NCI-H524 (cell line): ENCODE measurements at regions not wholly inside any gene's neighbourhood (a gene's known extent, or its start where the extent isn't known, plus 50 kb on each side); places are given as distances from the start of the nearest gene placed in this dataset.
"Not testable (repeated sequence)": the region's sequence is repeated elsewhere in the genome, so short reads cannot be mapped to it uniquely, and the experiment has no call there.

Experiments
- DNase-seq, 2 experiments: peaks; one replicate each; lab custom pipeline; 2025; lab: John Stamatoyannopoulos, UW

GRCh38 chr2:185507719-185508118, 230.9 kb upstream of the FSIP2 start:
- DNase-seq = no peak

- no peak for DNase-seq
Observed at GRCh38 chr2:185510060-185510459, 228.5 kb upstream of the FSIP2 start.

GRCh38 chr2:185511925-185512324, 226.7 kb upstream of the FSIP2 start:
- no peak for DNase-seq

GRCh38 chr2:185522472-185522871, 216.1 kb upstream of the FSIP2 start:
- peak in 1 of 2 experiments; percentile 15 for DNase-seq

GRCh38 chr2:185524242-185524641, 214.4 kb upstream of the FSIP2 start:
- DNase-seq = not testable (repeated sequence)

DNA sequence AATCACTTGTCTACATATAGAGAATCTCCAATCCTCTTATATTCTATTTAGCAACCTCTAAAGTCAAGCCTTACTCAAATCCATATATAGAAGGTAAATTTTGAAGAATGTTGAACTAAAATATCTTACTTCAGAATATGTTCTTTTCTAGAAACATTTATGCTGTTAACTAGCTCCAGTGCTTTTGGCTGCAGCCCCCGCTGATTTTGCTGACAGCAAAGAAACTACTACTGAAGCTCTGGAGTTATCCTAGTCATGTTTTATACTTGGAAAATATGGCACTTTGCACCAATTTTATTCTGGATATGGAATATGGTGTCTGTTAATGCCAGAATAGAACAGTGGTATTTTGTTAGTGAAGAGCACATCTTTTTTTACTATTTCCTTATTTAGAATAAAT, 212.4 kb upstream of the FSIP2 start:
- no peak for DNase-seq

DNA sequence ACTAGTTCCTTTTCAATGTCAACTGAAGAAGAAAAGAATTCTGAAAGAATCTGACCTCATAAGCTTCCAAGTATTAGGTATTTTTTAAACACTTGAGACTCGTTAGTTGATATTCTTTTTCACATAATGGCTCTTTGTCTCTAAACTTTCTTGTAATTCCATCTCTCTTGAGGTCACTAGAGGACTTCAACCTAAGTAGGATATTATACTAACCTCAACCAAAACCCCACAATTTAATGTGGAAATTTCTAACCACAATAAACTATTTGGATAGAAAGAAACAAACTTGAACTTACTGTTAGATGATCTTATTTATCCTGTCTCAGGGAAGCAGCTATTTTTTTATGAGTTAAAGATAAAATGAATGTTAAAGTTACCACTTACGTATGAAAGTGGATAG, 206.9 kb upstream of the FSIP2 start:
- DNase-seq = no peak

DNA sequence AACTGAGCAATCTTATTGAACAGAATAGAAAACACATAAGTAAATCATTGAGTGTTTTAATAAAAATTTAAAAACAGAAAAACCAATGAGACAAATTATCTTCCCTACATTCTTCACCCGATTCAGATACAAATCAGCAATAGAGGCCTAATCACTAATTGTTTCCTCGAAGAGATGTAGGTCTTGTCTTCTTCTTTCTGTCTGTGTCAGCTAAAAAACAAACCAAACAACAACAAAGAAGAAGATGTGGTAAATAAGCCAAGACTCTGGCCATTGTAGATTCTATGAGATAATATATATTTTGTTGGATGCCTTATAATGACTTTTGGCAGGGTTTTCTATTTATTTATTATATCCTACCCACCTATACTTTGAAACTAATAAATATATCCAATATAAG, 200.9 kb upstream of the FSIP2 start:
- no peak for DNase-seq

DNA sequence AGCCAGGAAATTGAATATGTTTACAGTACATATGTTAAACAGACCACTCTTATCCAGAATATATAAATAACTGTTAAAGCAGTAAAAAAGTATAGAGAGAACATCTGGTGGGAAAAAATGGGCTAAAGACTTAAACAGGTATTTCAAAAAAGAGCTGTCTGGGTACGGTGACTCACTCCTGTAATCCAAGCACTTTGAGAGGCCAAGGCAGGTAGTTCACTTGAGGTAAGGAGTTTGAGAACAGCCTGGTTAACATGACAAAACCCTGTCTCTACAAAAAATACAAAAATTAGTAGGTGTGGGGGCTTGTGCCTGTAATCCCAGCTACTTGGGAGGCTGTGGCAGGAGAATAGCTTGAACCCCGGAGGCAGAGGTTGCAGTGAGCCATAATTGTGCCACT, 171.4 kb upstream of the FSIP2 start:
- no peak for DNase-seq

DNA sequence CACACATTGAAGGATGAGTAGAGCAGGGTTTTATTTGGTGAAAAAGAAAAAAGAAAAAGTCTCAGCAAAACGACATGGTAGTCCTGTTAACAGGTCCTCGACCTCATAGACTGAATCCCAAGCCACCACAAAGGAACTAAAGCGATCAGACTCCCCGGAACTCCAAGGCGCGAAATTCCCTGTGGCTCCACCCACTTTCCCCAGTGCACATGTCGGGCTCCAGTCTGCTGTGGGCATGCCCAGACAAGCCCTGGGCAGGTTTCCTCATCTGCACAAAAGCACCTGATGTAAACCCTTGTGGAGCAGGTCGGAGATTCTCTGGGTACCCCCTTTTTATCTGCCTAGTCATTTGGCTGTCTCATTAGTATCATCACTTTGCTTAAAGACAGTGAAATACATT, 170.7 kb upstream of the FSIP2 start:
- no peak for DNase-seq

DNA sequence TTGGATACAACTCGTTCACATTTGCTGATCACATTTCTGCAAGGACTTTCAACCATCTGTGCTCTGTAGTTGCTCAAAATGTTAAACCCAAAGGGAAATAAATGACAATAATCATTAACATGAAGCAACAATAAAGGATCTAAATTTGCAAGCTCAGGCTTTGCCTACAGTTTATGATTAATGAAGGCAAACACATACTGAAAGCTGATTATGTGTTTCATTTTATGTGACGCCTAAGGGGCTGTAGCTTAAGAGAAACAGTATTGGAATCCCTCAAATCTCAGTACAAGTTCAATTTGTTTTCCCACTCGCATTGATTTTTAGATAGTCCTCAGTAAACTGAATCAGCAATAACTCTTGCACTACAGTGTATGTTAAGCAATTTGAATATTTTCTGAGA, 160.3 kb upstream of the FSIP2 start:
- no peak for DNase-seq

GRCh38 chr2:185583058-185583816, 155.4 kb upstream of the FSIP2 start:
- DNase-seq = no peak

DNA sequence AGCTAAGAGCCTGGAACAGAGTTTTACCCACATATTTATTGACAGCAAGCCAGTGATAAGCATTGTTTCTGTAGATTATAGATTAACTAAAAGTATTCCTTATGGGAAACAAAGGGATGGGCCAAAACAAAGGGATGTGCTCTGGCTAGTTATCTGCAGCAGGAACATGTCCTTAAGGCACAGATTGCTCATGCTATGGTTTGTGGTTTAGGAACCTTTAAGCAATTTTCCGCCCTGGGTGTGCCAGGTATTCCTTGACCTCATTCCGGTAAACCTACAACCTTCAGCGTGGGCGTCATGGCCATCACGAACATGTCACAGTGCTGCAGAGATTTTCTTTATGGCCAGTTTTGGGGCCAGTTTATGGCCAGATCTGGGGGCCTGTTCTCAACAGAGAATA, 153.4 kb upstream of the FSIP2 start:
- not testable (repeated sequence) for DNase-seq

- DNase-seq = not testable (repeated sequence)
Observed at GRCh38 chr2:185591276-185591675, 147.3 kb upstream of the FSIP2 start.

GRCh38 chr2:185607945-185608344, 130.7 kb upstream of the FSIP2 start:
- no peak for DNase-seq

DNA sequence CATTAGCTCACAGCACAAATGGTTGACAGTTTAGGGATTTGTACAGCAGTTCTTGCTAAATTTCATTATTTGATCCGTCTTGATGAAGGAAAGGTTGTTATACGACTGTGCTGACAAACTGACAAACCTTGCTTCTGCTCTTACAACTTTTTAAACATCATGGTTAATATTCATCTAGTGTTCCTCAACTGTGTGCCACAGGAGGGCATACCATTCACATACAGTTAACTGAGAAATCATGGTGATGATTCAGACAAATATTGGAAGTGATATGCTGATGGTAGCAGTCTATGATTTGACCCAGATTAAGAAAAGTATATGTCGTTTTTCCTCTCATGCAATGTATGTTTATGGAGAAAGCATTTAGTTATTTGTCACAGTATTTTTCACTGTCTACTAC, 129.8 kb upstream of the FSIP2 start:
- peak in 1 of 2 experiments; percentile 8 for DNase-seq

DNA sequence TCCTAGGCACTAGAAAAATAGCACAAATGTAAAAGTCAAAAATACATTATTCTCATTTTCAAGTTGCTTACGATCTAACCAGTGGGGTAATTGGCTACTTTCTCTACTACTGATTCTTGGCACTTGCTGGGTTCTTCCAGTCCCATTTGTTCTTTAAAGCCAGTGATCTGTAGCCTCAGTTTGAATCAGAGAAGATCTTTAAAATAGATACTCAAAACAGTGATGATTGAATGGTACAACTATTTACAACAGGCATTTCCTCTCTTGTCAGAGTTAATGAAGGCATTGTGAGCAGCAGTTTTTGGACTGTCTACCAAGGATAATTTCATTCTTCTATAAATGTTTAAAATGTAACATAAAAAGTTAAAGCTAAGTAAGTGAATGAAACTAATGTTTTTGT, 128.3 kb upstream of the FSIP2 start:
- DNase-seq = no peak

- no peak for DNase-seq
Observed at GRCh38 chr2:185618625-185619024, 120.0 kb upstream of the FSIP2 start.

GRCh38 chr2:185625604-185626003, 113.0 kb upstream of the FSIP2 start:
- DNase-seq = peak; percentile 59 to 92

GRCh38 chr2:185628985-185629384, 109.6 kb upstream of the FSIP2 start:
- no peak for DNase-seq

- DNase-seq = peak in 1 of 2 experiments; percentile 25
Observed at GRCh38 chr2:185633621-185634020, 105.0 kb upstream of the FSIP2 start.

- DNase-seq = no peak
Observed at GRCh38 chr2:185638771-185639170, 99.8 kb upstream of the FSIP2 start.

- DNase-seq = no peak
Observed at GRCh38 chr2:185640588-185640987, 98.0 kb upstream of the FSIP2 start.

DNA sequence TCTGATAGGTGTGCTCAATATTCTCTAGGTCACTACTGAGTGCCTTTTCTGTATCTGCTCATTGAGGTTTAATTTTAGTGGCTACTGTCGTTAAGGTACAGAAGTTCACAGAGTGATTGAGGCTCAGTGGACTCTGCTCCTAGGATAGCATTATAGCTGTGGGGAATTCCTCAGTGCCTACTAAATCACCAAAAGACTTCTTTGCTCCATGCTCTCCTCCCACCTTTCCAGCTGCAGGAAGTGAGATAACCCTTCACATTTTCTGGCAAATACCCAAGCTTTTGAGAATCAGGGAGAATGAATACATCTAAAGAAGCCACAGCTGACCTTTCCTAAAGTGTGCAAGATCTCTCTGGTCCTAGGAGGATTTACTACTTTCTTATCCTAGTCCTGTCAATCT, 95.2 kb upstream of the FSIP2 start:
- no peak for DNase-seq
